NCI-H774 (cell line): ENCODE measurements at regions not wholly inside any gene's neighbourhood (a gene's known extent, or its start where the extent isn't known, plus 50 kb on each side); places are given as distances from the start of the nearest gene placed in this dataset.
"Not testable (repeated sequence)": the region's sequence is repeated elsewhere in the genome, so short reads cannot be mapped to it uniquely, and the experiment has no call there.

Experiments used
- DNase-seq: peaks from one replicate; lab custom pipeline; 2025; lab: John Stamatoyannopoulos, UW

DNA sequence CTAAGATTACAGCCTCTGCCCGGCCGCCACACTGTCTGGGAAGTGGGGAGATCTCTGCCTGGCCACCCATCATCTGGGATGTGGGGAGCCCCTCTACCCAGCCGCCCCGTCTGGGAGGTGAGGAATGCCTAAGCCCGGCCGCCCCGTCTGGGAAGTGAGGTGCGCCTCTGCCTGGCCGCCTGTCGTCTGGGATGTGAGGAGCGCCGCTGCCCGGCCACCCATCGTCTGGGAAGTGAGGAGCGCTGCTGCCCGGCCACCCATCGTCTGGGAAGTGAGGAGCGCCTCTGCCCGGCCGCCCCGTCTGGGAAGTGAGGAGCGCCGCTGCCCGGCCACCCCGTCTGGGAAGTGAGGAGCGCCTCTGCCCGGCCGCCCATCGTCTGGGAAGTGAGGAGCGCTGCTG, 135.9 kb upstream of the PROKR2 start:
- not testable (repeated sequence) for DNase-seq

DNA sequence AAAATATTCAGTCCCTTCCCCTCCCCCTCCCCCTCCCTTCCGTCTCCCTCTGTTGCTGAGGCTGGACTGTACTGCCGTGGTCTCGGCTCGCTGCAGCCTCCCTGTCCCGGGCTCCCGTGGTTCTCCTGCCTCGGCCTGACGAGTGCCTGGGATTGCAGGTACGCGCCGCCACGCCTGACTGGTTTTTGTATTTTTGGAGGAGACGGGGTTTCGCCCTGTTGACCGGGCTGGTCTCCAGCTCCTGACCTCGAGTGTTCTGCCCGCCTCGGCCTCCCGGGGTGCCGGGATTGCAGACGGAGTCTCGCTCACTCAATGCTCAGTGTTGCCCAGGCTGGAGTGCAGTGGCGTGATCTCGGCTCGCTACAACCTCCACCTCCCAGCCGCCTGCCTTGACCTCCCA, 135.5 kb upstream of the PROKR2 start:
- not testable (repeated sequence) for DNase-seq

DNA sequence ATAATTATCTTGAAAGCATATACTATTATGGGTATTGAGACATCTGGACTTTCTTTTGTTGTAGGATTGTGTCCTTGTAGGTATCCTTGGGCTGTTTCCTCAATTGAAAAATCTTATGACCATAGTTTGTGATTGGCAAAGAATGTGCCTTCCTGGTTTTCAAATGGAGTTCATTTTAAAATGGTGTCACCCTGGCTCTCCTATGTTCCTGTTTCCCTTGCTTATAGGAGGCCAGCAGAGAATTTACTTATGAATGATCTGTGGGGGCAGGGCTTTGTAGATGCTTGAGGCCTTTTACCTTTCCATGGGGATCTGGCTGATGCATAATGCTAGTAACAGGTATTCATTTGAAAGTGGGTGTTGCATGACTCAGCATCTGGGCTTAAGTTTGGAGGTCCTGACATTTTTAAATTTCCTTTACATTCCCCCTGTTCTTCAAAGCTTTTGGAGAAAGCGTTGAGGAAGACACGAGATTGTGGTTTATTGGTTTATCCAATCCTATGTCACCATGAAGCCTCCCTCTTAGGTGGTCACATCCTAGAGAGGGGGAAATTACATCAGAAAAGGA, 135.0 kb upstream of the PROKR2 start:
- DNase-seq = no peak

DNA sequence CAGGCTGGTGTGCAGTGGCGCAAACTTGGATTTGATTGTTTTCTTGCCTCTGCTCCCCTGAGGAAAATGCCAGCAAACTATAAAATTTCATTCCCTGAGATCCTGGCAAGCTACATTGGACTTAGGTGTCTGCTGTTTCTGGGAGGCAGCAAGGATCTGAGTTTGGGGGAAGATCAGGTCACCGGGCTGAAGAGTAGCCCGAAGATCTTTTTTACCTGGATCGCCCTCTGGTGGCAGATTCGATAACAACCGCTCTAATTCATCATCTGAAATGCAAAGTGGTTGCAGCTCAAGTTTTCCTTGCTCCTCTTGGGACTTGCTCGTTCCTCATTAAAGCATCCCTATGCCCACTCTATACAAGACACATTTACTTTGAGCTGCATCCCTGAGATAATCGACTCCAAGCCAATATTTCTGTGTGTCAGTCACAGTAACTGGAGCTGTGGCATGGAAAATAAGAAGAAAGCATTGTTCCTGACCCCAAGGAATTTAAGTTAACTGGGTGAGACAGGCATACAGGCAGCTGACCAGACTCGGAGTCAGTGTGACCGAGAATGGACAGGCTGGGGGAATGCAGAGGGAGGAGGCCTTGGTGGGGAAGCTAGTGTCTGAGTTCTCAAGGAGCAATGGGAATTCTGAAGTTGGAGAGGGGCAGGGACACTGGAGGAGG, 131.8 kb upstream of the PROKR2 start:
- peak; percentile 30 for DNase-seq

DNA sequence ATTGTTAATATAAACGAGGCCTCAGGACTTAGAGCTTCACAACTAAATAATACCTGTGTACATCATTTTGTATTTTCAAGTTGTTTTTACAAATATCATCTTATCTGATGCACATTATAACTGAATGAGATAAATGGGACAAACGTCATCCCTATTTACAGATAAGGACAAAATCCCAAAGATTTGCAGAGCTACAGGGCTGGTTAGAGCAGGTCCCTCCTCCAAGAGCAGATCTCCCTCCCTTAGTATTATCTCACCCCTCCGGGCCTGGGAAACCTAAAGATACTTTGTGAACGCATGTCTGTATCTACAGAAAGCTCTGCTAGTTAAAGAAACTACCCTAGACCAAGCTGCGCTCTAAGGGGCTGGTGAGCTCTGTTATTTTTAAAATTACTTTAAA, 130.4 kb upstream of the PROKR2 start:
- DNase-seq = no peak

DNA sequence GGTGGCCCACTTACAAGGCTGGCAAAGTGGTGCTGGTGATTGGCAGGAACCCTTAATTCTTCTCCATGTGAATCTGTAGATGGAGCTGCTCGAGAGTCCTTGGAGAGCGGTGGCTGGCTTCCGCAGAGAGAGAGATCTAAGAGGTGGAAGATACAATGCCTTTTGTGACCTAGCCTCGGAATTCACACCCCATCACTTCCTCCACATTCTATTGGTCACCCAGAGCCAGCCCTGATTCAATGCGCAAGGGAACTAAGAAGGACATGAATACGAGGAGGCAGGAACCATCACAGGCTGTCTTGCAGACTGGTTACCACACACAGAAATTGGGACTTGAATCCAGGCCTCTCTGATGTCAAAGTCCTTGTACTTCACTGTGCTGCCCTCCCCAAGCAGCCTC, 128.9 kb upstream of the PROKR2 start:
- no peak for DNase-seq

DNA sequence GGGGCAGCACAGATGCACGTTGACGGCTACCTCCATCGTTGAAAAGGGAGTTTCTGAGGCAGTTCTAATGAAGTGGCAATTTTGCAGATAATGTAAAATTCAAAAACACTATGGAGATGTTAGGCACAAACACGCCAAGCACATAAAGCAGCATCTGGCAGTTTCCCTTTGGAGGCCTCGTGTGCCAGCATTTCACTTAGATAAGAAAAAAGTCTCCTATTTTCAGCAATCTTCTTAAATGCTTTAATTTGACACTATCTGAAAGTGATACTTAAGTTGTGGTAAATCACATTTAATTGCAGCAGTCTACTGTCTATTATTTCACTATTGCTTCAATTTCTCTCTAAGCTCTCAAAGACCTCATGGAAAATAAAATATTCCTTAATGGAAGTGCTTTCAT, 125.3 kb upstream of the PROKR2 start:
- no peak for DNase-seq

DNA sequence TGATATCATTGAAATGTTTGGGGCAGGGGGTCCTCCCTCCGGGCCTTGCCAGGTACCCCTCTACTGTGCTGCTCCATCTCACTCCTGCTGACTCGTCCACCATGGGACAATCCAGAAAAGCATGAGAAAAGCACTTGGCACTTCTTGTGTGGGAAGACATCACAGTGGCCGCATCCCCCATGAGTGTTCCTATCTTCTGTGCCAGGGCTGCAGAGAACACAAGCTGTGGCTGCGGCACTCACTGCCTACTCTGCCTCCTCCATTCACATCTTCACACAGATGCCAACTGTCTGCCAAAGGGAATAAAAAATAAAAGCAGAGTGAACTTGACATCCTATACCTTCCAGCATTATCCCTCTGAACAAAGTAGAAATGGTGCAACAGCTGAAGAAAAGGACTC, 117.4 kb upstream of the PROKR2 start:
- DNase-seq = no peak

DNA sequence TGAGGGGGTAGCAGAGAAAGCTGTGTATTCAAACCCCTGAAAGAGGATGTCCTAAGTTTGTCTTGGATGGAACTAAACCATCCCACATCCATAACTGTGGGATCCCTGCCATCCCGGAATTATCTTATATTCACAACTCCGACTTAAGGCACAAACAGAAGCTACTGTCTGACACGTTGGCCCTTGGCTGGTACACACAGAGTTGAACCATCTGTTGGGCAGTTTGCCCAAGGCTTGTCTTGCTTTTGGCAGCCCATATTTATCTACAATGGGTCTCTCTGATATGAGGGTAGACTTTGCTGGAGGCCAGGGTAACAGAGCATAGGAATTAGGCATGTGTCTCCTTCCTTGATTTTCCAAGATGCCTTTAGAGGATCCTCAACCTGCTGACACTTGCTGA, 116.6 kb upstream of the PROKR2 start:
- no peak for DNase-seq

DNA sequence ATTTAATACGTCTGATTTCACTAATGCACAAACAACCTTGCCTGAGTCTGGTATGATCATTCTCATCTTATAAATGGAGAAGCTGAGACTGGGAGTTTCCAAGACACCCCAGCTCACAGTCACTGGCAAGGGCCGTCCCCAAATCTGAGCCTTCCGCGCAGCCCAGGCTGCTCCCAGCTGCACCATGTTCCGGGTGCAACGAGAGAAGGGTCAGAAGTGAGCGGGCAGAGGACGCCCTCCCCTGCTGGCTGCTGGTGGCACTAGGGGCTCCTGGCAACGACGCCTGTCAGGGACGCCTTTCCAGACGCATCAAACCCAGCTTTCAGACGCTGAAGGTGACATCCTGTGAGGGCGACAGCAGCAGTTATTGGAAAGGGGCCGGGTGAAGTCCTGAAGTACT, 115.3 kb upstream of the PROKR2 start:
- no peak for DNase-seq

DNA sequence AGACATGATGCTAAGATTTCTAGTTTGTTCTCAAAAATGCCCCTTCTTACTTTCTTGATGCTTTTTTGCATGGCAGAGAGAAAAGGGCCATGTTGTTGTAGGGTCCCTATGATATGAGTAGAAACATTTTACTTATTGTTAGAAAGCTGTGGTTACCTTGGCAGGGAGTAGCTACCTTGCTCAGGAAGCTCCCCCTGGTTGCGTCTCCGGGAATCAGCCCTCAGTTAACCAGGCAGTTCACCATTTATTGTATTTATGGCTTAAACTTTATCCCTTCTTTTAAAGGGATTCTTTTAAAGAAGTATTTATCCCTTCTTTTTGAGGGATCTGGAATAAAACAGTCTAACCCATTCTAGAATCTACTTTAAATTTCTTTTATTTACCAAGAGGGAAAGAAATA, 113.9 kb upstream of the PROKR2 start:
- no peak for DNase-seq

DNA sequence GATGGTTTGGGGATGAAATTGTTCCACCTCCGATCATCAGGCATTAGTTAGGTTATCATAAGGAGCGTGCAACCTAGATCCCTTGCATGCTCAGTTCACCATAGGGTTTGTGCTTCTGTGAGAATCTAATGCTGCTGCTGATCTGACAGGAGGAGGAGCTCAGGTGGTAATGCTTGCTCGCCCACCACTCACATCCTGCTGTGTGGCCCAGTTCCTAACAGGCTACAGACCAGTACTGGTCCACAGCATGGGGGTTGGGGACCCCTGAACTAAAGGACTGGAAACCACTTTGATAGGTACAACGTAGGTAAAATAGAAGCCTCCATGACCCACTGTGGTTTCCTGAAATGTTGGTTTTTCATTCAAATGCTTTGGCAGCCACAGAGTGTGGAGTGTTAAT, 109.3 kb upstream of the PROKR2 start:
- no peak for DNase-seq

DNA sequence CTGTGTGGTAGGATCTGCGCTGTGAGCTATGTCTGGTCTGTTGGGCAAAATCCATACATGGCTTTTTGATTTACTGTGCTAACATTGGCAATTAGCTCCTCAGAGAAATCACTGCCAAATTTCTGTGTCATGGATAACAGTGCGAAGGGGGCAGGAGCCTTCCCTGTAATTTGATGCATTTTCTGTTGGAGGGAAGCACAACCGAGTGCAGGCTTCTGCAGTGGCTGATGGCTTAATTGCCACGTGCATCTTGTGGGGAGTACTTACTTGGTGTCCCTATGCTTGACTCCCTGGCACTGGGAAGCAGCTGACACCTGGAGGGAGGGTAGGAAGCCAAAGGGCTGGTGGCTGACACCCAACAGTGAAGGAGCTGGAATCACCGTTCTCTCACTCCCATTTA, 99.3 kb upstream of the PROKR2 start:
- no peak for DNase-seq

DNA sequence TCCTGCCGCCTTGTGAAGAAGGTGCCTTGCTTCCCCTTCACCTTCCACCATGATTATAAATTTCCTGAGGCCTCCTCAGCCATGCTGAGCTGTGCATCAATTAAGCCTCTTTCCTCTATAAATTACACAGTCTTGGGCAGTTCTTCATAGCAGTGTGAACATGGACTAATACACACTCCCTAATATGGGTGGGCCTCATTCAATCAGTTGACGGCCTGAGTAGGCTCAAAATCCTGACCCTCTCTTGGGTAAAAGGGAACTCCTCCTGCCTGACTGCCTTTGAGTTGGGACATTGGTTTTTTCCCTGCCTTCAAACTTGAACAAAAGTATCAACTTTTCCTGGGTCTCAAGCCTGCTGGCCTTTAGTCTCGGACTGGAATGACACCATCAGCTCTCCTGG, 96.6 kb upstream of the PROKR2 start:
- DNase-seq = no peak

DNA sequence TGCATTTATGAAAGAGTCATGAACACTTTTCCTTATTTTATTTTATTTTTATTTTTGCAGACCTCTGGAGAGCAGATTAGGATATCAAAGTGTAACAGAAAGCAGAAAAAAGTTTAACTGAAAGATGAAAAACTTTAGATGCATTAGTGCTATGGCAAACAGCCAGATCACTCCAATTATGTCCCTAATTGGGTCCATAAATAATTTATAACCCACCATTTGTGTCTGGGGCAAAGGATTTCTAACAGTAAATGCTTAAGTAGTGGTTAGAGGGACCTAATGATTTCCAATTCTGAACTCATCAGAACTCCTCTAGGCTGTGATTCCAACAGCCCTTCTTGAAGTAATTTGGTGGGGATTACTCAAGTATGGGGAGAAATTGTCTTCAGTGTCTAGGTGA, 93.7 kb upstream of the PROKR2 start:
- no peak for DNase-seq

DNA sequence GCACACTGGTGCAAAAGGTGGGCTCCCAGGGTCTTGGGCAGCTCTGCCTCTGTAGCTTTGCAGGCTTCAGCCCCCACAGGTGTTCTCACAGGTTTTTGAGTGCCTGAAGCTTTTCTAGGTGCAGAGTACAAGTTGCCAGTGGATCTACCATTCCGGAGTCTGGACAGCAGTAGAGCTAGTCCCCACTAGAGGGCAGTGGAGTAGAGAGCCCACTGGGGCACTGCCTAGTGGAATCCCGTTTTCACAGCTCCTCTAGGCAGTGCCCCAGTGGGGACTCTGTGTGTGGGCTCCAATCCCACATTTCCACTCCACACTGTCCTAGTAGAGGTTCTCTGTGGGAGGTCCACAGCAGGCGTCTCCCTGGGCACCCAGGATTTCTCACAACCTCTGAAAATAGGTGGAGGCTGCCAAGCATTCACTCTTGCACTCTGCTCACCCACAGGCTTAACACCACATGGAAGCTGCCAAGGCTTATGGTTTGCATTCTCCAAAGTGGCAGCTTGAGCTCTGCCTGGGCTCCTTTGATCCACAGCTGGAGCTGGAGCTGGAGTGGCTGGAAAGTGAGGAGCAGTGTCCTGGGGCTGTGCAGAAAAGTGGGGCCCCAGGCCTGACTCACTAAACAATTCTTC, 86.3 kb upstream of the PROKR2 start:
- DNase-seq = no peak

DNA sequence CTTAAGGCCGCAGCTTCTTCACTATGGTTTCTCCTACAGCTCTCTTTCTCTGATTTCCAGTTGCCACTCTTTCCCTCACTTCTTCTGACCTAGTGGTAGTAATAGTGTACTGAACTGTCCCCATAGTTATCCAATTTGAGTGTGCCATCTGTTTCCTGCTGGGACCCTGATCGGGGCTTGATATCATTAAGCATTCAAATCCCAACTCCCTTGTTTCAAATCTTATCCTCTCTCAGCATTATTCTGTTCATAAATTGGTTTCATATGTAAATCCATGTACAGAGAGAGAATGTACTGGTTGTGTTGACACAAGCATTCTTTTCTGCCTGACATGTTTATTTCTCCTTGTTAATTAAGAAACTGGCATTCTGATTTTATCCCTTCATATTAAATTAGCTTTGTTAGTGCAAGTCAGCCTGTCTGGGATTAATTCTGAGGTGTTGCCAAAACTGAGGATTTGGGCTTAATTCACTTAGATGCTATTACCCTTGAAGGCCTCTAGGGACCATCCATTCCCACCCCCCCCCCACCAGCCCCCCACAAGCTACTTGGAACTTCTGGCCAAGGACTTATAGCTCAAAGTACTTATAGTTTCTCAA, 84.6 kb upstream of the PROKR2 start:
- no peak for DNase-seq

DNA sequence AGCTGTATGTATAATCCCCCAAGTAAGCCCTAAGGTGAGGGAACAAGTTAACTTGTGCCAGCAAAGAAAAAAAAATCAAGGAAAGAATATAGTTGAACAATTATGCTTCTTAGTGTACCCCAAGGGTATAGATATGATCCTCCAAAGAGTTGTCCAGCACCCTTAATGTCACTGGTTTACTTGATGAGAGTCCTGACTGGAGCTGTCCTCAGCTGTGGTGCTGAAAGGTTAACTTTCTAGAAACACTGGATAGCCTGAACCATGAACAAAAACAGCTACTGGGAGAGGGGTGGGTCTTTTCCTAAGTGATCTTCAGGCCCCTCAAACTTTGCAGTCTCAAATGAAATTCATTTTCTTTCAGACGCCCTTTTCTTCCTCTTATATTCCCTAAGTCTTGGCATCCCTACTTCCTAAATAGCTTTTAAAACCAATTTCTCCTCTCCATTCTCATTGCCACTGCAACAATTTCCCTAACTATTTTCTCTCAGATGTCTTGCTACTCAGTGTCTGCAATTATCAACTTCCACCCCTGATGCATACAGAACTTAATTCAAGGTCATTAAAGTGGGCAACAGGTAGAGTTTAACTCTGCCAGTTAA, 83.5 kb upstream of the PROKR2 start:
- DNase-seq = no peak

DNA sequence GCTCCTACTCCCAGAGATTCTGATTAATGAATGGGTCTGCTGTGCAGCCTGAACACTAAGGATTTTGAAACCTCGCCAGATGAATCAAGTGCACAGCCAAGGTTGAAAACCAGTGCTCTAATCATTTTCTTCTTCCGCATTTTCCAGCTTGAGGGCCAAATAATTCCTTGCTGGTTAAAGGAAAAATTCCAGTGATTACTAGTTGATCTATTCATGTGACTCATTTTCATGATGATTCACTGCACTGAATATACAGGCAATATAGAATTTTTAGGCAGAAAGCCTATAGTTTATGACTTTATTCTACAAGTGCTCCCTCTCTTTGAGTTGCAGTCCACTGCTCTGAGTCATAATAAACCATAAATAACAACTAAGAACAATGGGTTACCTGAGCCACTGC, 80.6 kb upstream of the PROKR2 start:
- DNase-seq = no peak

DNA sequence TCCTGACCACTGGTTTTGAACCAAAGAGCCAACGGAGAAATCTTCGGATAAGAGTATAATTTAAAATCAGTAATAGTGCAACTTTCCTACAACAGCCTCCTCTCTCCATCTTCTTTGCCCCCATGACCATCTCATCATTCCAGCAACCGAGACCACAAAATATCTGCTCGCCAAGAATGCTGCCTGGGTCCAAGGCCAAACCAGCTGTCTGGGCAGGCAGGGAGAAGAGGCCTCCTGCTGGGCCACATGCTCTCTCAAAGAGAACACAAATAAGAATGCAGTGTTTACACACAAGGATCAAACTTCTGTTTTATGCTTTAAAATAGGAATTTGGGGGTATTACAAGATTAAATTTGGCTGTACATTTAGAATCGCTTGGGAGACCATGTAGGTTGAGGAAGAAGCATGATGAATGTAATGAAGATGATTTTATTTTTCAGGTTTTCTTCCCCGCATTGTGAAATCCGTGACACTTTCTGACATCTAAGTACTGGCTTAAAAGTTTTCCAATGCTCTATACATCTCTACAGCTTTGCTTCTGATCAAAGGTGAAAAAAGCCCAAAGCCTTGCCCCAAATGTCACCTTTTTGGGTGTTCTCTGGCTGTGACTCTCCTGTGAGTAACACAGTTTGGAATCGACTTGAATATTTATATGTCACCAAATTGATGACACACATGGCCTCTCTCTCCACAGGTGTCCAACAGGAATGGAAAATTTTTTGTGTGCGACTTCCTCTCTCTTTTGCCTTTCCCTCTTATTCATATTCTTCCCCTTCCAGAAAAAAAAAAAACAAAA, 79.4 kb upstream of the PROKR2 start:
- DNase-seq = no peak

DNA sequence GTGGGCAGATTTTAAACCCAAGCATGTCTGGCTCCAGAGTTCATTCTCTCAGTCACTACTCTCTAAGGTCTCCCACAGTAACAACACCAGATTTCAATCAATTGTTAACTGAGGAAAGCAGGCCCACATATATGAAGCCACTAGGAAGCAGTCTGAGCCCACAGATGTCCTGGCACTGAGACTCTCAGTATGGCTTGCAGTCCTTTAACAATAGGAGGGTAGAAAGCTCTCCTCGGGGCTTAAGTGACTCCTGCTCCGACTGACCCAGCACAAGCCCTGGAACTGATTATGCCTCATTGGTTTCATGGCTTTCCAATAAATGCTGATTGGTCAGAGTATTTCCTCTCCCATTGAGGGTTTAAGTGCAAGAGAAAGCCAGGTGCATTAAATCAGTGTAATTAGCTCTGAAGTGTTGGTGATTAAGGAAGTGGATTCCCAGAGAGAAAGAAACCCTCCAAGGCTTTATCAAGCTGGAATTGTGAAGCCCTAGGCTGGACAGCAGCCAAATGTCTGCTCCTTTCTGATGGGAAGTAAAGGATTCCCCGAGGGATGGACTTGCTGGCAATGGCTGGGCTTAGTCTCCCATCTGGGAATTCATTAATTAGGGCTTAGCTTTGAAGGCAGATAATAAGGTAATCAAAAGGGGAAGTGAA, 76.6 kb upstream of the PROKR2 start:
- peak; percentile 47 for DNase-seq

DNA sequence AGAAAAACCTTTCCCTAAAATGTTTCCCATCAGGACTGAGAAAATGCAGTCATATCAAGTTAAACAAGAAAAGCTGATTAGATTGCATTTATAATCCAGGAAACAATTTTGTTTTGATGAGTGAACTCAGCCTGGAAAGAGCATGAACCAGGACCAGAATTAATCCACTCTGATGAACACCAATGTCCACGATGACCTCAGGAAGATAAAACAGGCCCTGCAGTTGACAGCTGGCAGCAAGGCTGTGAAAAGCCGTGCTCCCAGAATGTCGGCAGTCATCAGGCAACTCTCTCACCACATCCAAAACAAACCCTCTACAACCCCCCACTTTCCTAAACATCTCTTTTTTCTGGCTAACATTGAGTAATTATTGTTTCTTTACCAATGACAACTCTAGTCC, 74.0 kb upstream of the PROKR2 start:
- no peak for DNase-seq
